WTC11 (cell line): ENCODE measurements at regions not wholly inside any gene's neighbourhood (a gene's known extent, or its start where the extent isn't known, plus 50 kb on each side); places are given as distances from the start of the nearest gene placed in this dataset.

Experiments
- TF ChIP-seq, protein P1 (sequence below): fragments of 200-600 bp; IDR thresholded peaks from 2 replicates; pipeline ENCODE4 v1.8.0; 2022; ENCODE audit warnings: antibody characterized with exemption
- TF ChIP-seq, protein P2 (sequence below): sonication (generic); formaldehyde crosslinking; IDR thresholded peaks from 2 replicates; pipeline ENCODE4 v1.8.1; 2022; ENCODE audit warnings: mild to moderate bottlenecking, missing genetic modification reagents, moderate library complexity, borderline replicate concordance

DNA sequence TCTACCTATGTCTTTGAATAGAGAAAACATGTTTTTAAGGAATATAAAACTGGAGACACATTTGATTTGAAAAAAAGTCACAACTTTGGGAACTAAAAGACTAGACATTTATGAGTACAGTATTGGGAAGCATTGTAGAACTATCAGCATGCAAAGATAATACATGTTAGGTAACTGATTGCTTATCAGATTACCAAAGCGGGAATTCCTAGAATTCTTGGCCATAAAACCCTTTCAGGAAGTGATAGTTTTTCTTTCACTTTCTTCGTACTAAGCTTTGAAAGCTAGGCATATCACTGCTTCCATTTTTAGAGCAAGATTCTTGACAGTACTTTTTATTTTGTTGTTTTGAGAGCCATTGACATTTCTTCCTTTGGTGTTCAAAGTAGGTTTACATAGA, 646.6 kb upstream of the PITX2 start:
- TF ChIP-seq, protein P1, sequence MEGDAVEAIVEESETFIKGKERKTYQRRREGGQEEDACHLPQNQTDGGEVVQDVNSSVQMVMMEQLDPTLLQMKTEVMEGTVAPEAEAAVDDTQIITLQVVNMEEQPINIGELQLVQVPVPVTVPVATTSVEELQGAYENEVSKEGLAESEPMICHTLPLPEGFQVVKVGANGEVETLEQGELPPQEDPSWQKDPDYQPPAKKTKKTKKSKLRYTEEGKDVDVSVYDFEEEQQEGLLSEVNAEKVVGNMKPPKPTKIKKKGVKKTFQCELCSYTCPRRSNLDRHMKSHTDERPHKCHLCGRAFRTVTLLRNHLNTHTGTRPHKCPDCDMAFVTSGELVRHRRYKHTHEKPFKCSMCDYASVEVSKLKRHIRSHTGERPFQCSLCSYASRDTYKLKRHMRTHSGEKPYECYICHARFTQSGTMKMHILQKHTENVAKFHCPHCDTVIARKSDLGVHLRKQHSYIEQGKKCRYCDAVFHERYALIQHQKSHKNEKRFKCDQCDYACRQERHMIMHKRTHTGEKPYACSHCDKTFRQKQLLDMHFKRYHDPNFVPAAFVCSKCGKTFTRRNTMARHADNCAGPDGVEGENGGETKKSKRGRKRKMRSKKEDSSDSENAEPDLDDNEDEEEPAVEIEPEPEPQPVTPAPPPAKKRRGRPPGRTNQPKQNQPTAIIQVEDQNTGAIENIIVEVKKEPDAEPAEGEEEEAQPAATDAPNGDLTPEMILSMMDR = no peak
- TF ChIP-seq, protein P2, sequence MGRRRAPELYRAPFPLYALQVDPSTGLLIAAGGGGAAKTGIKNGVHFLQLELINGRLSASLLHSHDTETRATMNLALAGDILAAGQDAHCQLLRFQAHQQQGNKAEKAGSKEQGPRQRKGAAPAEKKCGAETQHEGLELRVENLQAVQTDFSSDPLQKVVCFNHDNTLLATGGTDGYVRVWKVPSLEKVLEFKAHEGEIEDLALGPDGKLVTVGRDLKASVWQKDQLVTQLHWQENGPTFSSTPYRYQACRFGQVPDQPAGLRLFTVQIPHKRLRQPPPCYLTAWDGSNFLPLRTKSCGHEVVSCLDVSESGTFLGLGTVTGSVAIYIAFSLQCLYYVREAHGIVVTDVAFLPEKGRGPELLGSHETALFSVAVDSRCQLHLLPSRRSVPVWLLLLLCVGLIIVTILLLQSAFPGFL = no peak
